Lung (tissue), 11 donors: ENCODE measurements at regions not wholly inside any gene's neighbourhood (a gene's known extent, or its start where the extent isn't known, plus 50 kb on each side); places are given as distances from the start of the nearest gene placed in this dataset.
A peak's percentile ranks its signal among the peaks of the same experiment; 100 is the strongest.
"Not testable (repeated sequence)": the region's sequence is repeated elsewhere in the genome, so short reads cannot be mapped to it uniquely, and the experiment has no call there.

Experiments used
- ATAC-seq: fragments of 200-7000 bp; cut with Tn5 transposase; one replicate; pipeline ENCODE4 v1.9.1; 2020; ENCODE audit warnings: moderate number of reproducible peaks; ENCODE audit not compliant: insufficient read depth, low FRiP score
- DNase-seq, 3 donors: peaks; one replicate each; pipeline ENCODE4 v3.0.0-alpha.2; 2013 to 2017
- H3K27ac ChIP-seq, 2 donors: one replicate each; pipeline ENCODE4 v1.5.1; 2013; ENCODE audit warnings: mild to moderate bottlenecking in 2 of 2, moderate library complexity in 2 of 2, control low read depth in 1 of 2, inconsistent platforms in 1 of 2, low read depth in 1 of 2, low read length in 1 of 2
- H3K27me3 ChIP-seq, 3 donors: one replicate each; pipeline ENCODE4 v1.5.1; 2013; ENCODE audit warnings: low read length in 2 of 3; ENCODE audit not compliant: control insufficient read depth in 3 of 3, insufficient read depth in 3 of 3
- H3K36me3 ChIP-seq, 4 donors: one replicate each; pipeline ENCODE4 v1.5.1; 2013; ENCODE audit warnings: low read length in 4 of 4, mild to moderate bottlenecking in 1 of 4, moderate library complexity in 1 of 4; ENCODE audit not compliant: control insufficient read depth in 4 of 4, insufficient read depth in 4 of 4
- H3K4me1 ChIP-seq, 5 donors: one replicate each; pipeline ENCODE4 v1.5.1; 2013; ENCODE audit warnings: low read length in 5 of 5, mild to moderate bottlenecking in 2 of 5, moderate library complexity in 1 of 5; ENCODE audit not compliant: control insufficient read depth in 5 of 5, insufficient read depth in 5 of 5
- H3K4me3 ChIP-seq: one replicate; pipeline ENCODE4 v1.5.1; 2013; ENCODE audit warnings: mild to moderate bottlenecking, control low read depth, moderate library complexity
- H3K9ac ChIP-seq, 2 donors: one replicate each; pipeline ENCODE4 v1.5.1; 2013; ENCODE audit warnings: low read length in 2 of 2, control low read depth in 1 of 2; ENCODE audit not compliant: insufficient read depth in 1 of 2
- H3K9me3 ChIP-seq, 4 donors: one replicate each; pipeline ENCODE4 v1.5.1; 2013; ENCODE audit warnings: low read length in 3 of 4, mild to moderate bottlenecking in 1 of 4, moderate library complexity in 1 of 4; ENCODE audit not compliant: control insufficient read depth in 4 of 4, insufficient read depth in 3 of 4
- CTCF ChIP-seq: IDR thresholded peaks from 2 replicates; pipeline ENCODE4 v1.5.1; 2012; ENCODE audit warnings: mild to moderate bottlenecking; ENCODE audit errors: control extremely low read depth, extremely low read depth
- whole genome bisulfite sequencing, 2 donors: extraction: QIAGEN DNeasy Blood & Tissue Kit; methylation state at CpG; one replicate each; pipeline ENCODE4 v1.1.7; 2013; 5-methylcytosine and 5-hydroxymethylcytosine counted together
- donor health status: control.
- donor health status: control.
- donor health status: Bipolar disorder and iron deficiency.
- donor health status: healthy.
- donor health status: DM: yes; HTN: yes; CAD: no.

GRCh38 chr11:89612096-89612495 lies 98.0 kb upstream of the TRIM77 start:
- 53 to 59% methylated on average over 4 of the region's 4 CpGs for WGBS, 2 donors

GRCh38 chr11:89613911-89614310 lies 96.2 kb upstream of the TRIM77 start:
- no peak for DNase-seq
- Histone ChIP-seq H3K9ac (no peak overlapping the region), H3K27me3 (no peaks in the 10 kb centered on the region), H3K9me3 (no peaks in the 10 kb centered on the region), H3K36me3 (no peaks in the 10 kb centered on the region), H3K4me1 (peaks cover 0 to 3% (median 0%) of the 10 kb centered on the region in 5 donors), H3K27ac (no peak overlapping the region), H3K4me3 (no peak overlapping the region)
- no peak for TF ChIP-seq CTCF
- ATAC-seq = no peak
- WGBS, 2 donors = 80 to 83% methylated on average over 3 of the region's 3 CpGs

More at GRCh38 chr11:89612096-89612495, 98.0 kb upstream of the TRIM77 start:
- H3K4me1 ChIP-seq = peaks cover 0 to 3% (median 0%) of the 10 kb centered on the region in 5 donors
- DNase-seq (no peak), ATAC-seq (no peak)
- no peak overlapping the region for H3K9ac ChIP-seq
- no peaks in the 10 kb centered on the region for H3K36me3 ChIP-seq
- no peak for TF ChIP-seq CTCF
- H3K4me3 ChIP-seq = no peak overlapping the region
- H3K27me3 ChIP-seq = no peaks in the 10 kb centered on the region
- no peaks in the 10 kb centered on the region for H3K9me3 ChIP-seq
- no peak overlapping the region for H3K27ac ChIP-seq

- not testable (repeated sequence) for H3K27me3 ChIP-seq, H3K36me3 ChIP-seq, ATAC-seq, H3K27ac ChIP-seq, H3K4me3 ChIP-seq, H3K9ac ChIP-seq, H3K4me1 ChIP-seq, H3K9me3 ChIP-seq
- WGBS, 2 donors = 47 to 64% methylated on average over 5 of the region's 5 CpGs
- DNase-seq = peak in 2 of 3 donors; percentile 57 to 60
Measured at GRCh38 chr11:89614428-89614827, 95.7 kb upstream of the TRIM77 start.

GRCh38 chr11:89615642-89616041 lies 94.5 kb upstream of the TRIM77 start:
- WGBS, 2 donors = 75 to 81% methylated on average over 1 of the region's 1 CpG
- H3K4me1 ChIP-seq, H3K9me3 ChIP-seq, H3K36me3 ChIP-seq, H3K27me3 ChIP-seq, H3K27ac ChIP-seq, H3K4me3 ChIP-seq, H3K9ac ChIP-seq, ATAC-seq: not testable (repeated sequence)
- DNase-seq = peak in 1 of 3 donors; percentile 13

GRCh38 chr11:89616161-89616560 lies 93.9 kb upstream of the TRIM77 start:
- H3K4me1 ChIP-seq, H3K4me3 ChIP-seq, H3K9me3 ChIP-seq, DNase-seq, ATAC-seq, H3K9ac ChIP-seq, H3K27me3 ChIP-seq, H3K27ac ChIP-seq, H3K36me3 ChIP-seq: not testable (repeated sequence)
- WGBS, 2 donors = 68 to 79% methylated on average over 3 of the region's 3 CpGs

GRCh38 chr11:89616999-89617602 lies 93.0 kb upstream of the TRIM77 start:
- ATAC-seq (peak; percentile 36), DNase-seq (peak in 2 of 3 donors; percentile 40 to 47)
- not testable (repeated sequence) for H3K27me3 ChIP-seq, H3K9me3 ChIP-seq, H3K4me3 ChIP-seq, H3K36me3 ChIP-seq, H3K9ac ChIP-seq, H3K27ac ChIP-seq, H3K4me1 ChIP-seq
- 53 to 57% methylated on average over 1 of the region's 1 CpG for WGBS, 2 donors

- H3K27ac ChIP-seq, ATAC-seq, H3K9me3 ChIP-seq, H3K9ac ChIP-seq, H3K27me3 ChIP-seq, H3K36me3 ChIP-seq, DNase-seq, H3K4me3 ChIP-seq, H3K4me1 ChIP-seq: not testable (repeated sequence)
- WGBS, 2 donors = 80 to 87% methylated on average over 3 of the region's 3 CpGs
Measured at GRCh38 chr11:89620721-89621120, 89.4 kb upstream of the TRIM77 start.
